HEK293 (cell line): ENCODE measurements at regions not wholly inside any gene's neighbourhood (a gene's known extent, or its start where the extent isn't known, plus 50 kb on each side); places are given as distances from the start of the nearest gene placed in this dataset.

Source experiments
- CTCF ChIA-PET: fragments of 350-600 bp; formaldehyde crosslinking; extraction: SDS; loops from one replicate; lab custom pipeline; 2021; ENCODE audit warnings: antibody characterized with exemption; lab: Yijun Ruan, JAX
- POLR2A ChIA-PET: fragments of 300-600 bp; formaldehyde crosslinking; extraction: SDS; loops from one replicate; lab custom pipeline; 2020; ENCODE audit warnings: antibody characterized with exemption, inconsistent platforms; lab: Yijun Ruan, JAX
- H3K27ac ChIP-seq: fragments of 200-500 bp; sonication (Bioruptor generic); 2 replicates; pipeline ENCODE4 v1.5.1; 2014; ENCODE audit warnings: low read depth, low read length, control low read depth, inconsistent platforms; ENCODE audit errors: extremely low read depth
- H3K36me3 ChIP-seq, 2 experiments: fragments of 200-500 bp in 1 of 2; sonication (Bioruptor generic) in 1 of 2; 1 replicate in 1 of 2; 2 replicates in 1 of 2; pipeline ENCODE4 v1.5.1; 2014 to 2017; ENCODE audit warnings: inconsistent platforms in 2 of 2, low read length in 2 of 2; ENCODE audit not compliant: control insufficient read depth in 2 of 2, insufficient read depth in 1 of 2
- H3K4me1 ChIP-seq: fragments of 200-500 bp; sonication (Bioruptor generic); 2 replicates; pipeline ENCODE4 v1.5.1; 2014; ENCODE audit warnings: mild to moderate bottlenecking, low read length, inconsistent platforms; ENCODE audit not compliant: control insufficient read depth, insufficient read depth
- H3K4me3 ChIP-seq: 2 replicates; pipeline ENCODE4 v1.5.1; 2011; ENCODE audit warnings: low read depth, mild to moderate bottlenecking, control low read depth, low read length, moderate library complexity
- H3K9me3 ChIP-seq: fragments of 200-500 bp; sonication (Bioruptor generic); 2 replicates; pipeline ENCODE4 v1.5.1; 2014; ENCODE audit warnings: low read depth, low read length, inconsistent platforms; ENCODE audit not compliant: control insufficient read depth, insufficient read depth
- KLF9 ChIP-seq: fragments of 450-650 bp; formaldehyde crosslinking; IDR thresholded peaks from 2 replicates; pipeline ENCODE4 v1.5.1; 2016; ENCODE audit warnings: missing biosample characterization, missing genetic modification characterization, low read depth
- PRDM2 ChIP-seq: fragments of 450-650 bp; formaldehyde crosslinking; IDR thresholded peaks from 2 replicates; pipeline ENCODE4 v1.5.1; 2016; ENCODE audit warnings: missing biosample characterization, missing genetic modification characterization, borderline replicate concordance
- ZNF155 ChIP-seq: fragments of 450-650 bp; formaldehyde crosslinking; IDR thresholded peaks from 2 replicates; pipeline ENCODE4 v1.5.1; 2016; ENCODE audit warnings: missing biosample characterization, missing genetic modification characterization
- ZNF202 ChIP-seq: fragments of 450-650 bp; formaldehyde crosslinking; IDR thresholded peaks from 2 replicates; pipeline ENCODE4 v1.5.1; 2016; ENCODE audit warnings: missing biosample characterization, missing genetic modification characterization, borderline replicate concordance
- ZNF239 ChIP-seq: fragments of 450-650 bp; formaldehyde crosslinking; IDR thresholded peaks from 2 replicates; pipeline ENCODE4 v1.5.1; 2016; ENCODE audit warnings: missing biosample characterization, missing genetic modification characterization
- ZNF366 ChIP-seq: fragments of 450-650 bp; formaldehyde crosslinking; conservative IDR thresholded peaks from 2 replicates; pipeline ENCODE4 v1.5.1; 2016; ENCODE audit warnings: missing biosample characterization, missing genetic modification characterization
- ZNF37A ChIP-seq: fragments of 450-650 bp; IDR thresholded peaks from 2 replicates; pipeline ENCODE4 v1.5.1; 2018; ENCODE audit warnings: missing biosample characterization, missing genetic modification characterization
- ZNF423 ChIP-seq: fragments of 450-650 bp; formaldehyde crosslinking; IDR thresholded peaks from 2 replicates; pipeline ENCODE4 v1.5.1; 2016; ENCODE audit warnings: missing biosample characterization, missing genetic modification characterization
- ZNF530 ChIP-seq: fragments of 450-650 bp; formaldehyde crosslinking; IDR thresholded peaks from 2 replicates; pipeline ENCODE4 v1.5.1; 2016; ENCODE audit warnings: low read depth, missing biosample characterization, missing genetic modification characterization
- ZNF623 ChIP-seq: fragments of 450-650 bp; formaldehyde crosslinking; IDR thresholded peaks from 2 replicates; pipeline ENCODE4 v1.5.1; 2016; ENCODE audit warnings: missing biosample characterization, missing genetic modification characterization
- ZNF677 ChIP-seq: fragments of 450-650 bp; IDR thresholded peaks from 2 replicates; pipeline ENCODE4 v1.5.0; 2018; ENCODE audit warnings: missing biosample characterization, mild to moderate bottlenecking, missing genetic modification characterization, moderate library complexity
- ZSCAN23 ChIP-seq: fragments of 450-650 bp; formaldehyde crosslinking; IDR thresholded peaks from 2 replicates; pipeline ENCODE4 v1.5.1; 2016; ENCODE audit warnings: missing biosample characterization, missing genetic modification characterization
- ZSCAN4 ChIP-seq: fragments of 450-650 bp; formaldehyde crosslinking; IDR thresholded peaks from 2 replicates; pipeline ENCODE4 v1.5.1; 2017; ENCODE audit warnings: missing biosample characterization, missing genetic modification characterization
- TF ChIP-seq, protein P1 (sequence below): fragments of 450-650 bp; formaldehyde crosslinking; IDR thresholded peaks from 2 replicates; pipeline ENCODE4 v1.5.1; 2016; ENCODE audit warnings: missing biosample characterization, missing genetic modification characterization, borderline replicate concordance
- TF ChIP-seq, protein P2 (sequence below): fragments of 450-650 bp; formaldehyde crosslinking; IDR thresholded peaks from 2 replicates; pipeline ENCODE4 v1.5.1; 2016; ENCODE audit warnings: missing biosample characterization, missing genetic modification characterization

GRCh38 chr5:143649937-143650621 lies 161.9 kb upstream of the HMHB1 start:
- no peaks in the 10 kb centered on the region for H3K9me3 ChIP-seq
- H3K36me3 ChIP-seq: no peaks in the 10 kb centered on the region
- no peak for TF ChIP-seq ZNF530 (tag by site-specific recombination)
- TF ChIP-seq ZSCAN23 (tag by site-specific recombination): no peak
- TF ChIP-seq ZNF366 (tag by site-specific recombination): no peak
- TF ChIP-seq ZNF202 (tag by site-specific recombination): no peak
- TF ChIP-seq ZNF623: no peak
- no peak for TF ChIP-seq ZNF423 (tag by site-specific recombination)
- TF ChIP-seq, protein P1, sequence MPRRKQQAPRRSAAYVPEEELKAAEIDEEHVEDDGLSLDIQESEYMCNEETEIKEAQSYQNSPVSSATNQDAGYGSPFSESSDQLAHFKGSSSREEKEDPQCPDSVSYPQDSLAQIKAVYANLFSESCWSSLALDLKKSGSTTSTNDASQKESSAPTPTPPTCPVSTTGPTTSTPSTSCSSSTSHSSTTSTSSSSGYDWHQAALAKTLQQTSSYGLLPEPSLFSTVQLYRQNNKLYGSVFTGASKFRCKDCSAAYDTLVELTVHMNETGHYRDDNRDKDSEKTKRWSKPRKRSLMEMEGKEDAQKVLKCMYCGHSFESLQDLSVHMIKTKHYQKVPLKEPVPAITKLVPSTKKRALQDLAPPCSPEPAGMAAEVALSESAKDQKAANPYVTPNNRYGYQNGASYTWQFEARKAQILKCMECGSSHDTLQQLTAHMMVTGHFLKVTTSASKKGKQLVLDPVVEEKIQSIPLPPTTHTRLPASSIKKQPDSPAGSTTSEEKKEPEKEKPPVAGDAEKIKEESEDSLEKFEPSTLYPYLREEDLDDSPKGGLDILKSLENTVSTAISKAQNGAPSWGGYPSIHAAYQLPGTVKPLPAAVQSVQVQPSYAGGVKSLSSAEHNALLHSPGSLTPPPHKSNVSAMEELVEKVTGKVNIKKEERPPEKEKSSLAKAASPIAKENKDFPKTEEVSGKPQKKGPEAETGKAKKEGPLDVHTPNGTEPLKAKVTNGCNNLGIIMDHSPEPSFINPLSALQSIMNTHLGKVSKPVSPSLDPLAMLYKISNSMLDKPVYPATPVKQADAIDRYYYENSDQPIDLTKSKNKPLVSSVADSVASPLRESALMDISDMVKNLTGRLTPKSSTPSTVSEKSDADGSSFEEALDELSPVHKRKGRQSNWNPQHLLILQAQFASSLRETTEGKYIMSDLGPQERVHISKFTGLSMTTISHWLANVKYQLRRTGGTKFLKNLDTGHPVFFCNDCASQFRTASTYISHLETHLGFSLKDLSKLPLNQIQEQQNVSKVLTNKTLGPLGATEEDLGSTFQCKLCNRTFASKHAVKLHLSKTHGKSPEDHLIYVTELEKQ: no peak
- no peak for TF ChIP-seq PRDM2 (tag by site-specific recombination)
- no peak for TF ChIP-seq ZNF677 (tag by site-specific recombination)
- ChIA-PET POLR2A (no interaction called here), CTCF (interaction anchor here (0.8 to 0.9 kb wide), 2 partner anchors 174 to 647 kb away, joined by 3 to 4 read pairs; no protein-coding TSS in a partner anchor)
- no peaks in the 10 kb centered on the region for H3K4me1 ChIP-seq
- H3K27ac ChIP-seq: no peak overlapping the region
- H3K4me3 ChIP-seq: no peak overlapping the region

DNA sequence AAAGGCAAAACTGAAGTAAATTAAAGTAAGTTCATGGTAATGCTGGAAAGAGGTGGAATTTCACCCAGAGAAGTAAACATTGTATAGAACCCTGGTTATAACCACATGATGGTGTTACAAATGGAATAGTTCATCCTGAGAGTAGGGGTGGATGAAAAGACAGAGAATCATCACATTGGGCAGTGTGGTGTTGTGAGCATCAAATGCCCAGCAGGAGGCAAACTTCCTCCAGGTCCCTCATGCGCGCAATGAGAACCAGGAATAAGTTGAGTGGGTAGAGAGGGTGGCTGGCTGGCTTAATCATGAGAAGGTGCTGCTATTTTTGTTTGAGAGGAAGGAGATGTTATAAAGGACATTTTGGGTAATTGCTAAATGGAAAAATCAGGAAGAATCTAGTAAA lies 163.3 kb upstream of the HMHB1 start:
- no peak for TF ChIP-seq ZNF37A (tag by site-specific recombination)
- no peak for TF ChIP-seq ZNF155 (tag by site-specific recombination)
- no peak for TF ChIP-seq ZSCAN4 (tag by site-specific recombination)
- TF ChIP-seq, protein P2, sequence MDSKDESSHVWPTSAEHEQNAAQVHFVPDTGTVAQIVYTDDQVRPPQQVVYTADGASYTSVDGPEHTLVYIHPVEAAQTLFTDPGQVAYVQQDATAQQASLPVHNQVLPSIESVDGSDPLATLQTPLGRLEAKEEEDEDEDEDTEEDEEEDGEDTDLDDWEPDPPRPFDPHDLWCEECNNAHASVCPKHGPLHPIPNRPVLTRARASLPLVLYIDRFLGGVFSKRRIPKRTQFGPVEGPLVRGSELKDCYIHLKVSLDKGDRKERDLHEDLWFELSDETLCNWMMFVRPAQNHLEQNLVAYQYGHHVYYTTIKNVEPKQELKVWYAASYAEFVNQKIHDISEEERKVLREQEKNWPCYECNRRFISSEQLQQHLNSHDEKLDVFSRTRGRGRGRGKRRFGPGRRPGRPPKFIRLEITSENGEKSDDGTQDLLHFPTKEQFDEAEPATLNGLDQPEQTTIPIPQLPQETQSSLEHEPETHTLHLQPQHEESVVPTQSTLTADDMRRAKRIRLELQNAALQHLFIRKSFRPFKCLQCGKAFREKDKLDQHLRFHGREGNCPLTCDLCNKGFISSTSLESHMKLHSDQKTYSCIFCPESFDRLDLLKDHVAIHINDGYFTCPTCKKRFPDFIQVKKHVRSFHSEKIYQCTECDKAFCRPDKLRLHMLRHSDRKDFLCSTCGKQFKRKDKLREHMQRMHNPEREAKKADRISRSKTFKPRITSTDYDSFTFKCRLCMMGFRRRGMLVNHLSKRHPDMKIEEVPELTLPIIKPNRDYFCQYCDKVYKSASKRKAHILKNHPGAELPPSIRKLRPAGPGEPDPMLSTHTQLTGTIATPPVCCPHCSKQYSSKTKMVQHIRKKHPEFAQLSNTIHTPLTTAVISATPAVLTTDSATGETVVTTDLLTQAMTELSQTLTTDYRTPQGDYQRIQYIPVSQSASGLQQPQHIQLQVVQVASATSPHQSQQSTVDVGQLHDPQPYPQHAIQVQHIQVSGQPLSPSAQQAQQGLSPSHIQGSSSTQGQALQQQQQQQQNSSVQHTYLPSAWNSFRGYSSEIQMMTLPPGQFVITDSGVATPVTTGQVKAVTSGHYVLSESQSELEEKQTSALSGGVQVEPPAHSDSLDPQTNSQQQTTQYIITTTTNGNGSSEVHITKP (tag by site-specific recombination): 0 out of 2 replicates have a peak, but pooled peaks have one; percentile 15
- no peak for TF ChIP-seq ZNF239 (tag by site-specific recombination)
- no peak for TF ChIP-seq ZNF423 (tag by site-specific recombination)
- TF ChIP-seq KLF9 (tag by site-specific recombination): no peak
- H3K36me3 ChIP-seq: no peaks in the 10 kb centered on the region
- no peaks in the 10 kb centered on the region for H3K4me1 ChIP-seq
- no peaks in the 10 kb centered on the region for H3K9me3 ChIP-seq
- no peak overlapping the region for H3K27ac ChIP-seq
- ChIA-PET POLR2A (no interaction called here), CTCF (interaction anchor here (0.5 to 1.1 kb wide), 3 partner anchors 19 to 440 kb away, joined by 3 read pairs; no protein-coding TSS in a partner anchor)
- H3K4me3 ChIP-seq: no peak overlapping the region
